IPS-20b (cell line): ENCODE measurements at regions not wholly inside any gene's neighbourhood (a gene's known extent, or its start where the extent isn't known, plus 50 kb on each side); places are given as distances from the start of the nearest gene placed in this dataset.
"Not testable (repeated sequence)": the region's sequence is repeated elsewhere in the genome, so short reads cannot be mapped to it uniquely, and the experiment has no call there.

Experiments used
- H3K27ac ChIP-seq: one replicate; pipeline ENCODE4 v1.5.1; 2013; ENCODE audit warnings: low read length
- H3K27me3 ChIP-seq: 2 replicates; pipeline ENCODE4 v1.6.1; 2013; ENCODE audit warnings: mild to moderate bottlenecking, low read length, inconsistent platforms; ENCODE audit not compliant: insufficient read depth
- H3K36me3 ChIP-seq: 2 replicates; pipeline ENCODE4 v1.6.1; 2013; ENCODE audit warnings: low read depth, mild to moderate bottlenecking, inconsistent platforms, low read length, moderate library complexity; ENCODE audit not compliant: insufficient read depth
- H3K4me1 ChIP-seq: 2 replicates; pipeline ENCODE4 v1.6.1; 2013; ENCODE audit warnings: mild to moderate bottlenecking, control low read depth, inconsistent platforms, low read length, moderate library complexity; ENCODE audit not compliant: insufficient read depth
- H3K4me3 ChIP-seq: 2 replicates; pipeline ENCODE4 v1.5.1; 2013; ENCODE audit warnings: mild to moderate bottlenecking, low read length, inconsistent platforms
- H3K9ac ChIP-seq: 2 replicates; pipeline ENCODE4 v1.6.1; 2013; ENCODE audit warnings: low read depth, mild to moderate bottlenecking, inconsistent platforms, low read length, moderate library complexity
- H3K9me3 ChIP-seq: 2 replicates; pipeline ENCODE4 v1.6.1; 2013; ENCODE audit warnings: mild to moderate bottlenecking, low read depth, low read length, inconsistent platforms; ENCODE audit not compliant: insufficient read depth

DNA sequence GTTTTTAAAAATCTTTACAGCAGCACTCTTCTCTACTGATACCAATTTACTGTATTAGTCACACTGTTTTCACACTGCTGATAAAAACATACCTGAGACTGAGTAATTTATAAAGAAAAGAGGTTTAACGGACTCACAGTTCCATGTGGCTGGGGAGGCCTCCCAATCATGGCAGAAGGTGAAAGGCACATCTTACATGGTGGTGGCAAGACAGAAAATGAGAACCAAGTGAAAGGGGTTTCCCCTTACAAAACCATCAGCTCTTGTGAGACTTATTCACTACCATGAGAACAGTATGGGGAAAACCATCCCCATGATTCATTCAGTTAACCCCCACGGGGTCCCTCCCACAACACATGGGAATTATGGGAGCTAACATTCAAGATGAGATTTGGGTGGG is 481.9 kb upstream of the TLE4 start:
- not testable (repeated sequence) for H3K27ac ChIP-seq, H3K4me1 ChIP-seq, H3K36me3 ChIP-seq, H3K4me3 ChIP-seq, H3K9ac ChIP-seq, H3K27me3 ChIP-seq
- peaks cover 22% of the 10 kb centered on the region; the same call in 1 of the 2 replicates for H3K9me3 ChIP-seq

- not testable (repeated sequence) for H3K27me3 ChIP-seq, H3K9ac ChIP-seq, H3K9me3 ChIP-seq, H3K36me3 ChIP-seq, H3K27ac ChIP-seq, H3K4me1 ChIP-seq, H3K4me3 ChIP-seq
These were observed 468.5 kb upstream of the TLE4 start for GRCh38 chr9:79103257-79103656.

DNA sequence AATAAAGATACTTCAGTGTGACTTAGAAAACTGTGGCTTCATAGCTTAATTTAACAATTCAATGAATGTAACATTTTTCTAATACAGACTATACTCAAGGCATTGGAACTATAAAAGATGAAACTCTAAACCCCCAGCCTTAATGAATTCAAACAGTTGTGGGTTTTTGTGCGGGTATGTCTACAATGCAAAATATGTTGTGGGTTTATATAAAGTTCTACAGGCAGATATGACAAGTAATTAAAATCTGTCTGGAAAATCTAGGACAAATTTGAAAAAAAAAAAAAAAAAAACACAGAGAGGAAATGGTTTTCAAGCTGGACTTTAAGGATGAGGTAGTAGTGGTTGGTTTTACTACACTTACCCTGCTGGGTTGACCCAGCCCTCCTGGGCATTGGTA is 467.5 kb upstream of the TLE4 start:
- no peaks in the 10 kb centered on the region for H3K27me3 ChIP-seq
- peaks cover 19% of the 10 kb centered on the region for H3K9me3 ChIP-seq
- H3K9ac ChIP-seq, result no peak overlapping the region
- H3K27ac ChIP-seq, result no peak overlapping the region
- no peaks in the 10 kb centered on the region for H3K4me1 ChIP-seq
- H3K36me3 ChIP-seq, result no peaks in the 10 kb centered on the region
- H3K4me3 ChIP-seq, result no peak overlapping the region

GRCh38 chr9:79104951-79105350 is 466.8 kb upstream of the TLE4 start:
- no peak overlapping the region for H3K9ac ChIP-seq
- H3K27ac ChIP-seq, result no peak overlapping the region
- no peak overlapping the region for H3K4me3 ChIP-seq
- H3K36me3 ChIP-seq, result no peaks in the 10 kb centered on the region
- no peaks in the 10 kb centered on the region for H3K4me1 ChIP-seq
- no peaks in the 10 kb centered on the region for H3K27me3 ChIP-seq
- peaks cover 26% of the 10 kb centered on the region for H3K9me3 ChIP-seq

- peaks cover 26% of the 10 kb centered on the region for H3K9me3 ChIP-seq
- no peak overlapping the region for H3K9ac ChIP-seq
- H3K27me3 ChIP-seq, result no peaks in the 10 kb centered on the region
- no peak overlapping the region for H3K4me3 ChIP-seq
- no peaks in the 10 kb centered on the region for H3K36me3 ChIP-seq
- no peak overlapping the region for H3K27ac ChIP-seq
- H3K4me1 ChIP-seq, result no peaks in the 10 kb centered on the region
These were observed 463.7 kb upstream of the TLE4 start for GRCh38 chr9:79107911-79108676.

DNA sequence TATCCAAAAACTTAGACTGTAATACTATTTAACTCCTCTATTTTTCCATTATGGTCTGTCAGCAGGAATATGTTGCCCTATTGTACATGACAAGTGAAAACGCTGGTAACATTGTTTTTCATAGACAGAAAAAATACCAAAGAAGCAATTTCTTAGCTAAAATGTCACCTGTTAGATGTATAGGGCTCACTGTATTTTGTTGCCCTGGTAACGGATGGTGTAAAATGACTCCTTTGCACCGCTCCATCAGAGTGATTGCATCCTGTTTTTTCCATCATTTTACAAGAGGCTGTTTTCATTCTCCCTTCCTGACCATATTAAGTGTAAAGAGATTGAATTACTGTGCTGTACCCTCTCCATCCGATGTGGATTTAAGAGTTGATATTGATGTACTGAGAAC is 460.1 kb upstream of the TLE4 start:
- no peaks in the 10 kb centered on the region for H3K27me3 ChIP-seq

DNA sequence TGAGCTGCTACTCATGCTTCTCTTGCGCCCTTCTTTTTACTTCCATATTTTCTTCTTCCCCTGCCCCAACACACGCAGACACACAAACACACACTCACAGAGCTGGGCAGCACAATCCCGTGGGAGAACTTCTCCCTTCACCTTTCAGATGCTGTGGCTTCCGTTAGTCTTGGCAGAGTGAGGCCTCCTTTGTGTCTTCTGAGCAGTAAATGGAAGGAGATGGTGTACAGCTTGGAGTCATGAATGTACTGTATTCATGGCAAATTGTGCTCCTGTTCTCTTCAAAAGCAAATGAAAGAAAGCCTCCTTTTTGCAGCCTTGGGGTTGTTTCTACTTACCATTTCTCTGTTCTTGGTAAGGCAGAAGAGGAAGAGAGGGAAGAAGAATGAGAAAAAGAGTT is 456.6 kb upstream of the TLE4 start:
- Histone ChIP-seq H3K4me1 (no peaks in the 10 kb centered on the region), H3K9ac (no peak overlapping the region), H3K36me3 (no peaks in the 10 kb centered on the region), H3K9me3 (no peaks in the 10 kb centered on the region), H3K27me3 (no peaks in the 10 kb centered on the region), H3K27ac (no peak overlapping the region), H3K4me3 (no peak overlapping the region)

More for the DNA sequence above, 460.1 kb upstream of the TLE4 start:
- peaks cover 26% of the 10 kb centered on the region for H3K9me3 ChIP-seq
- no peaks in the 10 kb centered on the region for H3K36me3 ChIP-seq
- no peaks in the 10 kb centered on the region for H3K4me1 ChIP-seq
- no peak overlapping the region for H3K4me3 ChIP-seq
- H3K27ac ChIP-seq, result no peak overlapping the region
- H3K9ac ChIP-seq, result no peak overlapping the region

GRCh38 chr9:79116041-79116440 is 455.7 kb upstream of the TLE4 start:
- no peak overlapping the region for H3K4me3 ChIP-seq
- no peaks in the 10 kb centered on the region for H3K36me3 ChIP-seq
- H3K9ac ChIP-seq, result no peak overlapping the region
- no peaks in the 10 kb centered on the region for H3K4me1 ChIP-seq
- no peaks in the 10 kb centered on the region for H3K27me3 ChIP-seq
- H3K27ac ChIP-seq, result no peak overlapping the region
- no peaks in the 10 kb centered on the region for H3K9me3 ChIP-seq

- no peak overlapping the region for H3K27ac ChIP-seq
- H3K9me3 ChIP-seq, result no peaks in the 10 kb centered on the region
- no peaks in the 10 kb centered on the region for H3K36me3 ChIP-seq
- H3K4me3 ChIP-seq, result no peak overlapping the region
- H3K27me3 ChIP-seq, result no peaks in the 10 kb centered on the region
- no peak overlapping the region for H3K9ac ChIP-seq
- H3K4me1 ChIP-seq, result no peaks in the 10 kb centered on the region
These were observed 455.1 kb upstream of the TLE4 start for GRCh38 chr9:79116709-79117108.

- no peak overlapping the region for H3K27ac ChIP-seq
- H3K27me3 ChIP-seq, result no peaks in the 10 kb centered on the region
- H3K4me3 ChIP-seq, result no peak overlapping the region
- H3K36me3 ChIP-seq, result no peaks in the 10 kb centered on the region
- no peaks in the 10 kb centered on the region for H3K9me3 ChIP-seq
- H3K4me1 ChIP-seq, result no peaks in the 10 kb centered on the region
- no peak overlapping the region for H3K9ac ChIP-seq
These were observed 451.2 kb upstream of the TLE4 start for GRCh38 chr9:79120533-79120932.

GRCh38 chr9:79120941-79121340 is 450.8 kb upstream of the TLE4 start:
- no peak overlapping the region for H3K4me3 ChIP-seq
- no peak overlapping the region for H3K9ac ChIP-seq
- H3K27me3 ChIP-seq, result no peaks in the 10 kb centered on the region
- no peaks in the 10 kb centered on the region for H3K36me3 ChIP-seq
- no peaks in the 10 kb centered on the region for H3K9me3 ChIP-seq
- H3K4me1 ChIP-seq, result no peaks in the 10 kb centered on the region
- no peak overlapping the region for H3K27ac ChIP-seq

DNA sequence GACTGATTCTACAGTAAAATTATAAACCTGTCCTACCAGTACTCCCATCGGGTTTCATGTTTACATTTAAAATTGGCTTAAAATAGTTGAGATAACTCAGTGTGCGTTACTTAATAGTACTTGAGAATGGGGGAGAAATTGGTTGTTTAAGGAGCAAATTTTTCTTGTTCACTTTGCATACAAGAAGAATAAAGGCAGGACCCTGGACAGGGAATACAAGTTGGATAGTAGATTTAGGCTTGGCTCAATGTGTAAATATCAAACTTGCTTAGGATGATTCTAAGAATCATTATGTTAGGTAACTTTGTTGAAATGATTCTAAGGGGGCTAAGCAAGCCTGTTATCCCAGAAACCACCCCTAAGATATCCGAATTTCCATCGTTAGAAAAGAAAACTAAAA is 448.4 kb upstream of the TLE4 start:
- H3K27me3 ChIP-seq, result no peaks in the 10 kb centered on the region
- no peak overlapping the region for H3K4me3 ChIP-seq
- H3K9ac ChIP-seq, result no peak overlapping the region
- no peak overlapping the region for H3K27ac ChIP-seq
- H3K9me3 ChIP-seq, result no peaks in the 10 kb centered on the region
- no peaks in the 10 kb centered on the region for H3K36me3 ChIP-seq
- H3K4me1 ChIP-seq, result no peaks in the 10 kb centered on the region
